GM18507 (cell line): ENCODE measurements at regions not wholly inside any gene's neighbourhood (a gene's known extent, or its start where the extent isn't known, plus 50 kb on each side); places are given as distances from the start of the nearest gene placed in this dataset.
"Not testable (repeated sequence)": the region's sequence is repeated elsewhere in the genome, so short reads cannot be mapped to it uniquely, and the experiment has no call there.

Experiments used
- DNase-seq: peaks from one replicate; pipeline ENCODE4 v3.0.0; 2011; ENCODE audit warnings: low read depth; ENCODE audit not compliant: insufficient read length; ENCODE audit errors: extremely low spot score
- FAIRE-seq: peaks from 2 replicates; lab custom pipeline; 2011; peaks lifted over from hg19 to GRCh38; lab: Jason Lieb, UNC

DNA sequence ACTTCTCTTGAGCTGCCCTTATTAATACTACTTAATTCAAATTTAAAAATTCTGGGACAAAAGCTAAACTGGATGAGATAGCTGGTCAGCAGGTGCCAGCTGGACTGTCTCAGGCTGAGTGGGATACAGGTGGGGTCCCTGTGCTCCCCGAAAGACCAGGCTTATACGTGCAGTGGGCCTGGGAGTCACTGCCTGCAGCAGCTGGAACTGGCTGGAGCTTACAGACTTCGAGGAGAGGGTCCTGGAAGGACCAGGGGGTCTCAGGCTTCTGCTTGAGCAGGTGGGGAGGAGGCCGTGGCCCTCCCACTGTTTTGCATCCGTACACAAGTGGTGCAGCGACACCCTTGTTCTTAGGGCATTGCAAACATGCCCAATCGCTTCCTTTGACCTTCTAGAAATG lies 203.7 kb downstream of the GLRX3 start:
- no peak for DNase-seq
- no peak for FAIRE-seq

DNA sequence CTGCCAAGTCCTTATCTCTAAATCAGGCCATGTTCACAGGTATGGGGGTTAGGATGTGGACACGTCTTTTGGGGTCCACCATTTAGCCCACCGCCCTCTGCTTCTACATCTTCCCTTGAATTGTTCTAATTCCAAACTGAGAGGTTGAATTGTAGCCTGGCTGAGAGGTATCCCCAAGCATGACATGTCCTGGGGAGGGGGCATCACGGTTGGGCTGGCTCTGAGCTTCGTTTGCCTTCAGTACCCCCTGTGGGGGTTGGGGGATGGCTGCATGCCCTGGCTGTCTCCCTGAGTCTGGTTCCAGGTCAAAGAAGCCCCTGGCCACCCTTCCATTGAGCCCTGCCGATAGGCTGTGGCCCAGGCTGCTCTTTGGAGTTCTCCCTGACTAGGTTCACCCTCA lies 204.6 kb downstream of the GLRX3 start:
- no peak for FAIRE-seq
- DNase-seq: no peak

- FAIRE-seq: no peak
- DNase-seq: no peak
These were observed 205.2 kb downstream of the GLRX3 start for GRCh38 chr10:130341356-130341755.

DNA sequence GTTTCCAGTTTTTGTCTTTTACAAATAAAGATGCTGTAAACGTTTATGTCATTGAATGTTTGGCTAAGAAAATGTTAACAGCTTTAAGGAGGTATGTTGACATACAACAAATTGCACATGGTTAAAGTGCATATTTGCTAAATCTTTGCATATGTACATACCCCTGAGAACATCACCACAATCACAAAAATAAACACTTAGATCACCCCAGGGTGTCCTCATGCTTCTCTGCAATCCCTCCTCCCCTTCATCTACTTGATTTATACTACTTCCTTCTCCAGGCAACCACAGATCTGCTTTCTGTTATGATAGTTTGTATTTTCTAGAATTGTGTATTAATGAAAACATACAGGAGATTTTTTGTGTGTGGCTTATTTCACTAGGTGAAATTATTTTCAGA lies 209.5 kb downstream of the GLRX3 start:
- DNase-seq: no peak
- FAIRE-seq: no peak

- DNase-seq: no peak
- no peak for FAIRE-seq
These were observed 214.8 kb downstream of the GLRX3 start for GRCh38 chr10:130350996-130351395.

DNA sequence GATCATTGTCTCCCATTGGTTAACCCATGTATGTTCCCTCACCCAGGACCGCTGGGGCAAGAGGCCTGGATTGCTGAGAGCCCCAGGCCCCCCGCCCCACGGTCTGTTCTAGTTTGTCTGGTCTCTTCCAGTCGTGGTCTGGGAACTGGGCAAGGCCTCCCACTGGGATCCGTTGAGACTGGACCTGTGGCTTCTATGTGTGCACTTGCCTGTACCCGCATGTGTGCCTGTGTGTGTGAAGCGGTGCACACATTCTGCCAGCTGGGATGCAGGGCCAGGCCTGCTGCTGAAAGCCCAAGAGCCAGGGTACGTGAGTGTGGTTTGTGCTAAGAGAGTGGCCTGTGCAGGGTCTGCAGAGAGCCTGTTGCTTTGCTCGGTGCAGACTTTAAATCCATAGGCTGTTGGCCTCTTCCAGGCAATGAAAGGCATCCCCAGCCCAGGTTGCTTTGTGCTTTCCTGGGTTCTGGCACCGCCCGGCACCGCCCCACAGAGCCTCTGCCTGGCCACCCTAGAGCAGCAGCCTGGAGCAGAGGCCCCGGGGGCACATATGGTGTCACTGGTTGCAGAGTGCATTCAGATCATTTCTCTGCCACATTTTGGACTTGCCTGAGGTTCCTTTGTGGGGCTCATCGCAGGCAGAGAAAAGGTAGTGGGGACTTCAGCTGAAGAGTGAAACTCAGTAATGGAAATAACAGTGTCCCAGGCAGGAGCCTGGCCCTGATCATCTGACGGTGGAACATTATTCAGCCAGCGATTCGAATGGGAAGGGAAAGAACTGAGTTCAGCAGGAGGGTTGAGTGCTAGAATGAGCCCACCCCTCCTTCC lies 215.5 kb downstream of the GLRX3 start:
- FAIRE-seq: no peak
- no peak for DNase-seq

- FAIRE-seq: no peak
- DNase-seq: no peak
These were observed 216.1 kb downstream of the GLRX3 start for GRCh38 chr10:130352291-130352645.

GRCh38 chr10:130353928-130354572 lies 217.9 kb downstream of the GLRX3 start:
- FAIRE-seq: no peak
- no peak for DNase-seq

GRCh38 chr10:130354573-130354954 lies 218.4 kb downstream of the GLRX3 start:
- DNase-seq: no peak
- no peak for FAIRE-seq

GRCh38 chr10:130354976-130355795 lies 219.0 kb downstream of the GLRX3 start:
- FAIRE-seq (no peak), DNase-seq (no peak)

DNA sequence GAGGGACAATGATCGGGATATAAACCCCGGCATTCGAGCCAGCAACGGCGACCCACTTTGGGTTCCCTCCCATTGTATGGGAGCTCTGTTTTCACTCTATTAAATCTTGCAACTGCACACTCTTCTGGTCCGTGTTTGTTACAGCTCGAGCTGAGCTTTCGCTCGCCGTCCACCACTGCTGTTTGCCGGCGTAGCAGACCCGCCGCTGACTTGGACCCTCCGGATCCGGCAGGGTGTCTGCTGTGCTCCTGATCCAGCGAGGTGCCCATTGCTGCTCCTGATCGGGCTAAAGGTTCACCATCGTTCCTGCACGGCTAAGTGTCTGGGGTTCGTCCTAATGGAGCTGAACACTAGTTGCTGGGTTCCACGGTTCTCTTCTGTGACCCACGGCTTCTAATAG lies 220.2 kb downstream of the GLRX3 start:
- FAIRE-seq: not testable (repeated sequence)

GRCh38 chr10:130357226-130357625 lies 221.0 kb downstream of the GLRX3 start:
- DNase-seq (no peak), FAIRE-seq (no peak)

More for the DNA sequence above, 220.2 kb downstream of the GLRX3 start:
- DNase-seq: not testable (repeated sequence)

GRCh38 chr10:130357951-130358350 lies 221.8 kb downstream of the GLRX3 start:
- DNase-seq (no peak), FAIRE-seq (no peak)

DNA sequence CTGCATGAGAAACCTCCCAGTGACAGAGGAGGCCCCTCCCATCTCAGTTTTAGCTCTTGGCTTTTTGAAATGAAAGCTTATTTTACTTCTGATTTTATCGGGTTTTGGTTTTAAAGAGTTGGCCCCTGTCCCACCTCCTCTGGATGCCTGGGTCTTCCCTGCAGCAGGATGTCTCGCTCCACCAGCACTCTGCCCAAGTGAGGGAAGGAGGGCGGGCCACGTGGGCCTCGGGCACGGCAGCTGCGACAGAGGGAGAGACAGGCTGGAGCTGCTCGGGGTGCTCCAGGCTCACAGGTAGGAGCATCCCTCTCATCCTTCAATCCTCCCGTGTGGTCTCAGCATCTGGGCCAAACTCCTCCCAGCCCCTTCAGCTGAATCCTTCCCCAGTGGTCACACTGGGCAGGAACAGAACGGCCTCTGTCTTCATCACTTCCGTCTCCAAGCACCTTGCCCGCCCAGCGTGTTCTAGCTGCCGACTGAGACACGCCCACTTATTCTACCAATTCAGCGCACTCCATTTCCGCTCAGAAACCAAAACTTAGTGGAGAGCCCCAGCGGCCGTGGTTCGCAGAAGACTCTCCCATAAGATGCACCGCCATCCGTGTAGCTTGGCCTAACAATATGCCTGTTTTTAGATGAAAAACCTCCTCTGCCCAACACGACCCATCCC lies 222.9 kb downstream of the GLRX3 start:
- DNase-seq: no peak
- FAIRE-seq: no peak

DNA sequence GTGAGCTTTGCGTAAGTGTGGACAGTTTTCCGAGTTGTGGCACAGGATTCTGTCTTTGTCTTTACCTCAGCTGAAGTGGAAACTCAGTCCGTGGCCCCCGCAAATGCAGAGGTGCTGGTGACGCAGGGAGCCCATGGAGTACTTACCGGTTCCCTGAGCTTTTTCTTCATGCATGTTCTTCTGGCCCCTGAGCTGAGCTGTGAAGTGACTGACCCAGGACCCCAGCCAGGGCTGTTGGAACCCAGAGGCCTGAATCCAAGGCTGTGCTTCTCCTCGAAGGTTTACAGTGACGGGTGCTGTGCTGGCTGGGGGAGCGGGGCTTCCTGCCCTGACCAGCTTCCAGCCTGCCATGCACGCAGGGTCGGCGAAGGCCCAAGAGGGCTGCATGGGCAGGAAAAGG lies 223.5 kb downstream of the GLRX3 start:
- no peak for FAIRE-seq
- DNase-seq: no peak

- DNase-seq: no peak
- no peak for FAIRE-seq
These were observed 224.7 kb downstream of the GLRX3 start for GRCh38 chr10:130360826-130361311.

DNA sequence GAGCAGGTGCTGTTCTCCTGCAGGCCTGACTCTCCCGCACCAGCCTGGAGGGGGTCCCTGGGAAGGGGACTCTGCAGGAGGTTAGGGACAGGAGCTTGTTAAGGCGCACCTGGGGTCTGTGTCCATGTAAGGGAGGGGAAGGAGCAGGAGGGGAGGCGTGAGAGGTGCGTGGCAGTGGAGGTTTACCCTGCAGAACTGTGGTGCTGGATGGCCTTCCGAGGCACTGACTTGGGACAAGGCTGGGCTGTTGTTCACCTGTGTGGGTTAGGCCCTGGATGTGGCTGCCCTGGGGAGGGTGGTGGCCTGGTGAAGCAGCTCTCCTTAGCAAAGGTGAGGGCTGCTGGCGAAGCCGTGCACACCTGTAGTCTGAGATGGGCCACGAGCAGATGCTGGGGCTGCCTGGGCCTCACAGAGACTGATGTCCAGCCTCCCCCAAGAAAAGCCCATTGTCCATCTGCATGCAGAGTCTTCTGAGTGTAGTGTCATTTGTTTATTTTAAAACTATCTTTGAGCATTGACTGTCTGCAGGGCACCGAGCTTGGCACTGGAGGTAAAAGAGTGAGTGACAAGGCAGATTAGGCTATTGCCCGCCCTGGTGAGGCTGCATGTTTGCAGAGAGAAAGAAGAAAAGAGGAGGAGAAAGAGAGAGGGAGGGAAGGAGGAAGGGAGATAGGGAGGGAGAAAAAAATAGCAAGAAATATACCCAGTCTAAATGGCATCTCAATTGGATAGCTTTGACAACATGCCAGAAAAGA lies 225.3 kb downstream of the GLRX3 start:
- DNase-seq (no peak), FAIRE-seq (no peak)

GRCh38 chr10:130362308-130362761 lies 226.1 kb downstream of the GLRX3 start:
- FAIRE-seq (no peak), DNase-seq (no peak)

GRCh38 chr10:130363051-130363450 lies 226.9 kb downstream of the GLRX3 start:
- no peak for DNase-seq
- FAIRE-seq: no peak
